SK-N-SH (cell line): ENCODE measurements at regions not wholly inside any gene's neighbourhood (a gene's known extent, or its start where the extent isn't known, plus 50 kb on each side); places are given as distances from the start of the nearest gene placed in this dataset.

Source experiments
- CTCF ChIA-PET: fragments of 300-600, 350-600 bp; formaldehyde crosslinking; extraction: SDS; loops from one replicate; lab custom pipeline; 2021; lab: Yijun Ruan, JAX
- POLR2A ChIA-PET: fragments of 350-600 bp; sonication (Branson Sonifier 250); formaldehyde crosslinking; extraction: SDS; loops from one replicate; lab custom pipeline; 2020; ENCODE audit warnings: antibody characterized with exemption, inconsistent platforms; lab: Yijun Ruan, JAX
- DNase-seq: peaks from one replicate; pipeline ENCODE4 v3.0.0; 2012
- H2AFZ ChIP-seq: fragments of 200-600 bp; sonication (generic); 2 replicates; pipeline ENCODE4 v1.8.1; 2016; ENCODE audit warnings: antibody characterized with exemption, mild to moderate bottlenecking, low read depth
- H3F3A ChIP-seq: fragments of 200-600 bp; sonication (generic); replicated peaks from 2 replicates; pipeline ENCODE3; 2016; ENCODE audit warnings: antibody characterized with exemption, mild to moderate bottlenecking; ENCODE audit not compliant: insufficient read depth
- H3K27ac ChIP-seq, 2 experiments: fragments of 200-500 bp in 1 of 2; fragments of 200-600 bp in 1 of 2; sonication (Bioruptor generic) in 1 of 2; sonication (generic), shearing (Covaris generic) in 1 of 2; 2 replicates each; pipeline versions ENCODE4 v1.5.1 to v1.6.1; 2014 to 2016; ENCODE audit warnings: low read depth in 2 of 2, inconsistent platforms in 1 of 2, low read length in 1 of 2, mild to moderate bottlenecking in 1 of 2, mixed read lengths in 1 of 2
- H3K27me3 ChIP-seq: fragments of 200-600 bp; sonication (generic), shearing (Covaris generic); 2 replicates; pipeline ENCODE4 v1.6.1; 2016; ENCODE audit warnings: mixed run types; ENCODE audit not compliant: insufficient read depth
- H3K36me3 ChIP-seq, 2 experiments: fragments of 200-500 bp in 1 of 2; fragments of 200-600 bp in 1 of 2; sonication (Bioruptor generic) in 1 of 2; sonication (generic) in 1 of 2; replicated peaks in 1 of 2; 2 replicates each; pipeline versions ENCODE3 to v1.5.1; 2014 to 2016; ENCODE audit warnings: low read length in 1 of 2, mild to moderate bottlenecking in 1 of 2; ENCODE audit not compliant: insufficient read depth in 2 of 2, control insufficient read depth in 1 of 2
- H3K4me1 ChIP-seq, 2 experiments: fragments of 200-500 bp in 1 of 2; fragments of 200-600 bp in 1 of 2; sonication (Bioruptor generic) in 1 of 2; sonication (generic), shearing (Covaris generic) in 1 of 2; 2 replicates each; pipeline versions ENCODE4 v1.5.1 to v1.6.1; 2014 to 2016; ENCODE audit warnings: low read depth in 1 of 2, low read length in 1 of 2, mixed run types in 1 of 2; ENCODE audit not compliant: insufficient read depth in 2 of 2, control insufficient read depth in 1 of 2
- H3K4me2 ChIP-seq: fragments of 200-600 bp; sonication (generic), shearing (Covaris generic); 2 replicates; pipeline ENCODE4 v1.6.1; 2017; ENCODE audit warnings: mixed run types
- H3K4me3 ChIP-seq, 2 experiments: fragments of 200-500 bp in 1 of 2; fragments of 200-600 bp in 1 of 2; sonication (Bioruptor generic) in 1 of 2; sonication (generic), shearing (Covaris generic) in 1 of 2; 2 replicates each; pipeline versions ENCODE4 v1.5.1 to v1.8.1; 2014 to 2016; ENCODE audit warnings: low read depth in 2 of 2, inconsistent platforms in 1 of 2, low read length in 1 of 2, mild to moderate bottlenecking in 1 of 2, mixed read lengths in 1 of 2, moderate library complexity in 1 of 2
- H3K79me2 ChIP-seq: fragments of 200-600 bp; sonication (generic); 2 replicates; pipeline ENCODE4 v1.8.1; 2017; ENCODE audit warnings: mild to moderate bottlenecking; ENCODE audit not compliant: insufficient read depth
- H3K9ac ChIP-seq: fragments of 200-600 bp; sonication (generic); 2 replicates; pipeline ENCODE4 v1.6.1; 2017; ENCODE audit warnings: mixed run types
- H3K9me2 ChIP-seq: fragments of 200-600 bp; sonication (generic); 2 replicates; pipeline ENCODE4 v1.6.1; 2017; ENCODE audit warnings: mixed run types
- H3K9me3 ChIP-seq: fragments of 200-600 bp; sonication (generic); 2 replicates; pipeline ENCODE4 v1.6.1; 2017; ENCODE audit warnings: mixed run types, mild to moderate bottlenecking, moderate library complexity
- H4K20me1 ChIP-seq: fragments of 200-600 bp; sonication (generic); 2 replicates; pipeline ENCODE4 v1.6.1; 2017; ENCODE audit warnings: mild to moderate bottlenecking, mixed run types; ENCODE audit not compliant: insufficient read depth
- FOXM1 ChIP-seq: IDR thresholded peaks from 2 replicates; pipeline ENCODE4 v1.4.0; 2012; ENCODE audit warnings: low read depth, mild to moderate bottlenecking
- JUND ChIP-seq: IDR thresholded peaks from 2 replicates; pipeline ENCODE4 v1.4.0; 2012
- MEF2A ChIP-seq: IDR thresholded peaks from 2 replicates; pipeline ENCODE4 v1.4.0; 2012; ENCODE audit warnings: low read depth, borderline replicate concordance
- RAD21 ChIP-seq: IDR thresholded peaks from 2 replicates; pipeline ENCODE4 v1.6.1; 2012; ENCODE audit warnings: mild to moderate bottlenecking, low read length
- SIN3A ChIP-seq: IDR thresholded peaks from 2 replicates; pipeline ENCODE4 v1.6.1; 2012; ENCODE audit warnings: low read depth, mild to moderate bottlenecking, low read length, moderate library complexity, borderline replicate concordance
- TEAD4 ChIP-seq: IDR thresholded peaks from 2 replicates; pipeline ENCODE4 v1.4.0; 2012; ENCODE audit warnings: mild to moderate bottlenecking, borderline replicate concordance; ENCODE audit not compliant: insufficient read depth
- WGBS: methylation state at CpG from one replicate; pipeline ENCODE4 v1.1.6; 2017; ENCODE audit warnings: low lambda C conversion rate; 5-methylcytosine and 5-hydroxymethylcytosine counted together
- TF ChIP-seq, protein P1 (sequence below): fragments of 200-600 bp; sonication (generic); IDR thresholded peaks from 2 replicates; pipeline ENCODE4 v1.6.1; 2017; ENCODE audit warnings: antibody characterized with exemption, mild to moderate bottlenecking, moderate library complexity
- TF ChIP-seq, protein P2 (sequence below): fragments of 150-350 bp; IDR thresholded peaks from 2 replicates; pipeline ENCODE4 v1.6.1; 2016; ENCODE audit warnings: mild to moderate bottlenecking, low read depth, low read length
- TF ChIP-seq, protein P3 (sequence below): IDR thresholded peaks from 2 replicates; pipeline ENCODE4 v1.4.0; 2012; ENCODE audit warnings: low read depth, borderline replicate concordance

- no peaks in the 10 kb centered on the region for H3F3A ChIP-seq
- no peaks in the 10 kb centered on the region for H3K4me1 ChIP-seq
- no peak overlapping the region for H3K4me3 ChIP-seq
- no peaks in the 10 kb centered on the region for H3K27me3 ChIP-seq
- H4K20me1 ChIP-seq: no peaks in the 10 kb centered on the region
- H3K36me3 ChIP-seq: no peaks in the 10 kb centered on the region
- H3K79me2 ChIP-seq: no peaks in the 10 kb centered on the region
- POLR2A ChIA-PET: no interaction called here
- no peak overlapping the region for H2AFZ ChIP-seq
- no peaks in the 10 kb centered on the region for H3K9me3 ChIP-seq
- H3K9ac ChIP-seq: no peak overlapping the region
- TF ChIP-seq SIN3A (no peak), RAD21 (peak; percentile 23; the same call in 1 of the 2 replicates)
- TF ChIP-seq, protein P1, sequence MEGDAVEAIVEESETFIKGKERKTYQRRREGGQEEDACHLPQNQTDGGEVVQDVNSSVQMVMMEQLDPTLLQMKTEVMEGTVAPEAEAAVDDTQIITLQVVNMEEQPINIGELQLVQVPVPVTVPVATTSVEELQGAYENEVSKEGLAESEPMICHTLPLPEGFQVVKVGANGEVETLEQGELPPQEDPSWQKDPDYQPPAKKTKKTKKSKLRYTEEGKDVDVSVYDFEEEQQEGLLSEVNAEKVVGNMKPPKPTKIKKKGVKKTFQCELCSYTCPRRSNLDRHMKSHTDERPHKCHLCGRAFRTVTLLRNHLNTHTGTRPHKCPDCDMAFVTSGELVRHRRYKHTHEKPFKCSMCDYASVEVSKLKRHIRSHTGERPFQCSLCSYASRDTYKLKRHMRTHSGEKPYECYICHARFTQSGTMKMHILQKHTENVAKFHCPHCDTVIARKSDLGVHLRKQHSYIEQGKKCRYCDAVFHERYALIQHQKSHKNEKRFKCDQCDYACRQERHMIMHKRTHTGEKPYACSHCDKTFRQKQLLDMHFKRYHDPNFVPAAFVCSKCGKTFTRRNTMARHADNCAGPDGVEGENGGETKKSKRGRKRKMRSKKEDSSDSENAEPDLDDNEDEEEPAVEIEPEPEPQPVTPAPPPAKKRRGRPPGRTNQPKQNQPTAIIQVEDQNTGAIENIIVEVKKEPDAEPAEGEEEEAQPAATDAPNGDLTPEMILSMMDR: peak; percentile 67
- no peaks in the 10 kb centered on the region for H3K9me2 ChIP-seq
- H3K27ac ChIP-seq: no peak overlapping the region
- H3K4me2 ChIP-seq: no peak overlapping the region
- WGBS: 85% methylated on average over 6 of the region's 6 CpGs
- CTCF ChIA-PET: no interaction called here
- DNase-seq: no peak
Measured at GRCh38 chr3:104564045-104564643, 802.6 kb upstream of the ALCAM start.

DNA sequence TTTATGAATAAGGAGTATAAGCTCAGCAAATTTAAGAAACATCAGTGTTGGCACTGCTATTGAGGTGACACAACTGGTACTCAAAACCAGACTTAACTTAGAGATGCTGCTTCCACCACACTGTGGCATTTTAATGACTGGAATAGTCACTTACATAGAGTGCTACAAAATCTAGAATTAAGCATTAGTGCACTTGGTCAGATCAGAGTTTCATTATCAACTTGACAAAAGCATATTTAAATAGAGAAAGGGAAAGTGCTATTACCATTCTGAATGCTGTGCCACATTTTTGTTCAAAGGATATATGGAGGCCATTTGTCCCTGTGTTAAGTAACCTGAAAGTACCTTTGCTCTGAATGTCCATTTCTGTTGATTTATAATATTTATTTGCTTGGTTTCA lies 800.7 kb upstream of the ALCAM start:
- H3K79me2 ChIP-seq: no peaks in the 10 kb centered on the region
- TF ChIP-seq MEF2A (no peak), JUND (no peak), FOXM1 (no peak), TEAD4 (no peak)
- TF ChIP-seq, protein P2, sequence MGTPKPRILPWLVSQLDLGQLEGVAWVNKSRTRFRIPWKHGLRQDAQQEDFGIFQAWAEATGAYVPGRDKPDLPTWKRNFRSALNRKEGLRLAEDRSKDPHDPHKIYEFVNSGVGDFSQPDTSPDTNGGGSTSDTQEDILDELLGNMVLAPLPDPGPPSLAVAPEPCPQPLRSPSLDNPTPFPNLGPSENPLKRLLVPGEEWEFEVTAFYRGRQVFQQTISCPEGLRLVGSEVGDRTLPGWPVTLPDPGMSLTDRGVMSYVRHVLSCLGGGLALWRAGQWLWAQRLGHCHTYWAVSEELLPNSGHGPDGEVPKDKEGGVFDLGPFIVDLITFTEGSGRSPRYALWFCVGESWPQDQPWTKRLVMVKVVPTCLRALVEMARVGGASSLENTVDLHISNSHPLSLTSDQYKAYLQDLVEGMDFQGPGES: no peak
- TF ChIP-seq, protein P3, sequence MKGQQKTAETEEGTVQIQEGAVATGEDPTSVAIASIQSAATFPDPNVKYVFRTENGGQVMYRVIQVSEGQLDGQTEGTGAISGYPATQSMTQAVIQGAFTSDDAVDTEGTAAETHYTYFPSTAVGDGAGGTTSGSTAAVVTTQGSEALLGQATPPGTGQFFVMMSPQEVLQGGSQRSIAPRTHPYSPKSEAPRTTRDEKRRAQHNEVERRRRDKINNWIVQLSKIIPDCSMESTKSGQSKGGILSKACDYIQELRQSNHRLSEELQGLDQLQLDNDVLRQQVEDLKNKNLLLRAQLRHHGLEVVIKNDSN: no peak
- H3K4me1 ChIP-seq: no peaks in the 10 kb centered on the region
- H3K27ac ChIP-seq: no peak overlapping the region
- no peak overlapping the region for H3K9ac ChIP-seq
- ChIA-PET POLR2A (no interaction called here), CTCF (no interaction called here)
- no peaks in the 10 kb centered on the region for H3F3A ChIP-seq
- 0 out of 2 replicates have a peak overlapping the region, but pooled peaks have one; percentile 54 for H2AFZ ChIP-seq
- H3K27me3 ChIP-seq: no peaks in the 10 kb centered on the region
- no peaks in the 10 kb centered on the region for H3K36me3 ChIP-seq
- no peaks in the 10 kb centered on the region for H3K9me2 ChIP-seq
- no peak overlapping the region for H3K4me2 ChIP-seq
- H4K20me1 ChIP-seq: no peaks in the 10 kb centered on the region
- no peaks in the 10 kb centered on the region for H3K9me3 ChIP-seq
- no peak overlapping the region for H3K4me3 ChIP-seq
- DNase-seq: no peak
